Left lung (tissue), 4 donors: ENCODE measurements at regions not wholly inside any gene's neighbourhood (a gene's known extent, or its start where the extent isn't known, plus 50 kb on each side); places are given as distances from the start of the nearest gene placed in this dataset.

ENCODE experiments used
- ATAC-seq: fragments of 200-7000 bp; cut with Tn5 transposase; one replicate; pipeline ENCODE4 v1.9.1; 2020; ENCODE audit warnings: moderate library complexity
- DNase-seq, 4 donors: peaks; one replicate each; pipeline ENCODE4 v3.0.0-alpha.2; 2013 to 2020
- H3K27ac ChIP-seq, 2 donors: fragments of 200-600 bp; sonication (generic) in 1 of 2; one replicate each; pipeline versions ENCODE4 v1.5.0 to v1.8.0; 2020 to 2021
- H3K27me3 ChIP-seq, 2 donors: fragments of 200-600 bp; sonication (generic) in 1 of 2; one replicate each; pipeline versions ENCODE4 v1.5.0 to v1.8.0; 2020 to 2021
- H3K36me3 ChIP-seq, 2 donors: fragments of 200-600 bp; sonication (generic) in 1 of 2; one replicate each; pipeline versions ENCODE4 v1.5.0 to v1.8.0; 2020 to 2021
- H3K4me1 ChIP-seq, 2 donors: fragments of 200-600 bp; one replicate each; pipeline ENCODE4 v1.8.0; 2021
- H3K4me3 ChIP-seq, 2 donors: fragments of 200-600 bp; sonication (generic) in 1 of 2; one replicate each; pipeline versions ENCODE4 v1.5.0 to v1.8.0; 2020 to 2021; ENCODE audit warnings: mild to moderate bottlenecking in 1 of 2
- H3K9me3 ChIP-seq, 2 donors: fragments of 200-600 bp; sonication (generic) in 1 of 2; one replicate each; pipeline versions ENCODE4 v1.5.0 to v1.8.0; 2020 to 2021
- CTCF ChIP-seq, 2 donors: fragments of 200-600 bp; sonication (generic) in 1 of 2; IDR thresholded peaks; one replicate each; pipeline versions ENCODE4 v1.5.0 to v1.8.0; 2021; ENCODE audit warnings: antibody characterized with exemption in 2 of 2
- intact Hi-C, 2 donors: fragments of 100-400 bp; cut with DNase I; formaldehyde crosslinking; loops; one replicate each; pipeline versions ENCODE4 v1.11.2 to v1.14.2; 2022
- donor health status: DM: no; HTN: yes; CAD: no.
- donor health status: DM: no; HTN: no; CAD: no.

GRCh38 chr7:27423821-27424220 lies 181.2 kb downstream of the EVX1 start:
- H3K9me3 ChIP-seq = no peaks in the 10 kb centered on the region
- no peaks in the 10 kb centered on the region for H3K4me1 ChIP-seq
- no peak for TF ChIP-seq CTCF (IDR thresholded peaks at IDR 0.05)
- no peaks in the 10 kb centered on the region for H3K36me3 ChIP-seq
- H3K27me3 ChIP-seq = no peaks in the 10 kb centered on the region
- intact Hi-C loops = no loop called here
- no peak for DNase-seq
- no peak overlapping the region for H3K4me3 ChIP-seq
- ATAC-seq = no peak
- H3K27ac ChIP-seq = no peak overlapping the region

- H3K9me3 ChIP-seq = no peaks in the 10 kb centered on the region
- H3K27me3 ChIP-seq = no peaks in the 10 kb centered on the region
- TF ChIP-seq CTCF (IDR thresholded peaks at IDR 0.05) = no peak
- no peak overlapping the region for H3K27ac ChIP-seq
- ATAC-seq (no peak), DNase-seq (no peak)
- intact Hi-C loops = no loop called here
- no peaks in the 10 kb centered on the region for H3K36me3 ChIP-seq
- no peak overlapping the region for H3K4me3 ChIP-seq
- H3K4me1 ChIP-seq = no peaks in the 10 kb centered on the region
These were observed 181.6 kb downstream of the EVX1 start for GRCh38 chr7:27424231-27424630.

- Histone ChIP-seq H3K27me3 (no peaks in the 10 kb centered on the region), H3K36me3 (no peaks in the 10 kb centered on the region), H3K27ac (no peak overlapping the region), H3K9me3 (no peaks in the 10 kb centered on the region), H3K4me1 (no peaks in the 10 kb centered on the region), H3K4me3 (no peak overlapping the region)
- ATAC-seq (no peak), DNase-seq (no peak)
- intact Hi-C loops = no loop called here
- TF ChIP-seq CTCF (IDR thresholded peaks at IDR 0.05) = no peak
These were observed 182.1 kb downstream of the EVX1 start for GRCh38 chr7:27424749-27425148.

GRCh38 chr7:27427416-27427815 lies 184.8 kb downstream of the EVX1 start:
- ATAC-seq (no peak), DNase-seq (no peak)
- no peaks in the 10 kb centered on the region for H3K36me3 ChIP-seq
- no peak overlapping the region for H3K27ac ChIP-seq
- no peaks in the 10 kb centered on the region for H3K9me3 ChIP-seq
- intact Hi-C loops = no loop called here
- no peak overlapping the region for H3K4me3 ChIP-seq
- no peak for TF ChIP-seq CTCF (IDR thresholded peaks at IDR 0.05)
- no peaks in the 10 kb centered on the region for H3K27me3 ChIP-seq
- no peaks in the 10 kb centered on the region for H3K4me1 ChIP-seq

GRCh38 chr7:27430105-27430504 lies 187.5 kb downstream of the EVX1 start:
- H3K36me3 ChIP-seq = no peaks in the 10 kb centered on the region
- no peak overlapping the region for H3K27ac ChIP-seq
- intact Hi-C loops = no loop called here
- no peaks in the 10 kb centered on the region for H3K4me1 ChIP-seq
- H3K9me3 ChIP-seq = no peaks in the 10 kb centered on the region
- ATAC-seq (no peak), DNase-seq (no peak)
- no peak for TF ChIP-seq CTCF (IDR thresholded peaks at IDR 0.05)
- no peaks in the 10 kb centered on the region for H3K27me3 ChIP-seq
- no peak overlapping the region for H3K4me3 ChIP-seq
